ENCODE measurements at regions not wholly inside any gene's neighbourhood (a gene's known extent, or its start where the extent isn't known, plus 50 kb on each side); places are given as distances from the start of the nearest gene placed in this dataset.

- TF ChIP-seq POLR2AphosphoS5 (IDR thresholded peaks at IDR 0.05; ENCODE audit: low read depth) (no peak), CTCF (IDR thresholded peaks at IDR 0.05; ENCODE audit: insufficient read depth, low read length) (no peak), SPI1 (IDR thresholded peaks at IDR 0.05; ENCODE audit: borderline replicate concordance, low read depth) (no peak)
These were observed 767.4 kb downstream of the SLITRK6 start for GRCh38 chr13:85031771-85032170.
